Right forelimb (tissue), 1 donor: ENCODE measurements at regions not wholly inside any gene's neighbourhood (a gene's known extent, or its start where the extent isn't known, plus 50 kb on each side); places are given as distances from the start of the nearest gene placed in this dataset.

Experiments
- DNase-seq: peaks from one replicate; pipeline ENCODE4 v3.0.0-alpha.2; 2018

DNA sequence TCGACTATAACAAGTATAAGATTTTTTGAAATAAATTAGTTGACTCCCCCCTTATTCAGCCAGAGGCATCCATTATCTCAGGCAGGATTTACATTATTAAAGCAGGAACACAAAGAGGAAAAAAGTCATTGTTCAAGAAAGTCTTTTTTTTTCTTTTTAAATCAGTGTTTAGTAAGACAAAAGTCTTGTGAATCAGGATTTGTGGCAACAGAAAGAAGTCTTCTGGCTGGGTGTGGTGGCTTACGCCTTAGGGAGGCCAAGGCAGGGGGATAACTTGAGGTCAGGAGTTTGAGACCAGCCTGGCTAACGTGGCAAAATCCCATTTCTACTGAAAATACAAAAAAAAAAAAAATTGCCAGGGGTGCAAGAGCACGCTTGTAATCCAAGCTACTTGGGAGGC lies 505.5 kb downstream of the LMO4 start:
- no peak for DNase-seq

- no peak for DNase-seq
These were observed 506.3 kb downstream of the LMO4 start for GRCh38 chr1:87834941-87835340.

GRCh38 chr1:87840767-87841166 lies 512.1 kb downstream of the LMO4 start:
- no peak for DNase-seq

DNA sequence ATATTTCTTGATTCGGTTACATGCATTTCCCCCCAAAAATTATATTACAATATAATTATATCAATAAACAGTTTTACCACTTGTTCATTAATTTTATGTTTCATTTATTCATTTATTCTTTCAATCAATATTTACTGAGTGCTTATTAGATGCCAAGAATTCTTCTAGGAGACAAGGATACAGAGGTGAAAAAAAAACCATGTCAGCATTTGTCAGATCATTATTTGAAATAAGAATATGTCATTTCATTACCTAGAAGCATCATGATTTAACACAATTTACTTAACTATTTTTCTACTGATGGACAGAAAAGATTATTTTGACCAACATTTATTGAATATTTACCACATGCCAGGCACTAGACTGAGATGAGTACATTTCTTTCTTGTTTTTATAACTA lies 512.7 kb downstream of the LMO4 start:
- no peak for DNase-seq

- no peak for DNase-seq
These were observed 513.5 kb downstream of the LMO4 start for GRCh38 chr1:87842156-87842555.

- DNase-seq: no peak
These were observed 515.6 kb downstream of the LMO4 start for GRCh38 chr1:87844251-87844650.

DNA sequence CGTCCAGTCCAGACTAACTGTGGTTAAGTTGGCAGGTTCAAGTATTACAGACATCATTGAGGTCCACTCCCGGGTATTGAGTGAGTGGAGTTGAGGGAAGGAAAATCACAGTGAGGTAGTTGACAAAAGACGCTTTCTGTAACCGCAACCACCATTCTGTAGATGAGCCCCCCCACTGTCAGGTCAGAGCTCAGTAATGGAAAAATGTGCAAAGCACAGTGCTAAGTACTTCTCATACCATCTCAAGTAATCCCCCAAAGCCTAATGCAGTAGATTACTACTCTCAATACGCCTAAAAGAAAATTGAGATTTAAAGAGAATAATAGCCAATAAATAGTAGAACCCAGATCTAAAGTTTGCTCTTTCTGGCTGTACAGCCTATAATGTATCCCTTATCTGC lies 522.8 kb downstream of the LMO4 start:
- DNase-seq: no peak

DNA sequence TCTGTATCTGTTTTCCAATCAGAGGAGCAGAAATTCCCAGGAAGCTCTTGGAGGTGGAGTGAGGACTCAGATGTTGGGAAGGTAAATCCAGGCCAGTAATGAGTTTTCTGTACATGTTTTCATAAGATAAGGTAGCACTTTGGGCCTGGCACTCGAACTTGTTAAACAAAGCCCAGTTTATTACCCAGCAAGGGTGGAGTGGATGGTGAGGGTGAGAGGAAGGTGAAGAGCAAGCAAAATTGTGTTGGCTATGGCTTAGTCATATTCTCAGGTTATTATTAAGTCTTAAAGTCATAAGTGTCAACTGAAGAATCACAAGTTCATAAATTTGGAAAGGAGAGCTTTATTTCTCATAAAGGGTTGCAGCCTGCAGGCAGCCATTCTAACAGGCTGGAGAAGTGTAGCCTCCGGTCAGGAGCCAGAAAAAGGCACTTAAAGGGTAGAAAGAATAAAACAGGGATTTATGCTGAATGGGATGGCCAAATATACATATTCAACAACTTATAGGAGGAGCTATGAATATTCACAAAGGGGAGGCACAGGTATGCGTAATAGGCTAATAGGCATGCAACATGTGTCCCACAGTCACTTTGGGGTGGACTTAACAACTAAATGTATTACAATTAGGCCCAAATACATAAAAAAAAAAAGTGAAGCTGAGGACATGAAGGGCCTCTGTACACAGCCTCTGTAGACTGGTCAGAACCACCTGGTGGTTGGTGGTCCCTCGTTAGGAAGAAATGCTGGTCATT lies 523.9 kb downstream of the LMO4 start:
- DNase-seq: no peak

- DNase-seq: no peak
These were observed 525.1 kb downstream of the LMO4 start for GRCh38 chr1:87853576-87854351.

GRCh38 chr1:87863317-87863716 lies 534.6 kb downstream of the LMO4 start:
- no peak for DNase-seq

- DNase-seq: no peak
These were observed 536.0 kb downstream of the LMO4 start for GRCh38 chr1:87864676-87865075.

- no peak for DNase-seq
These were observed 537.7 kb downstream of the LMO4 start for GRCh38 chr1:87866416-87866815.

DNA sequence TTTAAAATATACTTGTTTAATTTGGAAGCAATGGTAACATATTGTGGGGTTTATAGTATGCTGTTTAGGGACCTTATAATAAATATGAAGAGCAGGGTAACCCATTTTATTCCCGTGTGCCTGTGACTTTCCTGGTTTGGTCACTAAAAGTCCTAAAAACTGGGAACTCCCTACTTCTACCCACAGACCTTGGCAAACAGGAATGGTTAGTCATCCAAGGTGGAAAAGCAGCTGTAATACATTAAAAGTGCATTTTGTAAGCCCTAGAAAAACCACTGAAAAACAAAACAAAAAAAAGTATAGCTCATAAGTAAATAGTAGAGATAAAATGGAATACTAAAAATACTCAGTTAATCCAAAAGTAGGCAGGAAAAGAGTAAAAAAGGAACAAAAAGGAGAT lies 538.9 kb downstream of the LMO4 start:
- DNase-seq: no peak

- no peak for DNase-seq
These were observed 540.9 kb downstream of the LMO4 start for GRCh38 chr1:87869567-87869966.

GRCh38 chr1:87872189-87872588 lies 543.5 kb downstream of the LMO4 start:
- DNase-seq: no peak

DNA sequence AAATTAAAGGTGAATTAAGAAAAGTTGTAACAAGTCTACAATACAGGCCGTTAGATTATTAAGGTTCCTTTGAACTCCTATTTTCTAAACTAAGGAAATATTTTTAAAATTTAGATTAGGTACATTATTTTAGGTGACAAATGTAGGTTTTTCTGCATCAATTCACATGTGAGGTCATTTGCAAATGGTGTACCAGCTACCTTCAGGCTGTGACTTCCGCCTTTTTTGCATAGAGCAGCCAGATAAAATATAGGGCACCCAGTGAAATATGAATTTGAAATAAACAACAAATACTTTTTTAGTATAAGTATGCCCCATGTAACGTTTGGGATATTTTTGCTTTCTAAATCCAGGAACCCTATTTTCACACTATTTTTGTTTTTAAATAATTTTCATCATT lies 544.0 kb downstream of the LMO4 start:
- DNase-seq: no peak

- no peak for DNase-seq
These were observed 550.2 kb downstream of the LMO4 start for GRCh38 chr1:87878873-87879272.

GRCh38 chr1:87880098-87880760 lies 551.5 kb downstream of the LMO4 start:
- DNase-seq: no peak

DNA sequence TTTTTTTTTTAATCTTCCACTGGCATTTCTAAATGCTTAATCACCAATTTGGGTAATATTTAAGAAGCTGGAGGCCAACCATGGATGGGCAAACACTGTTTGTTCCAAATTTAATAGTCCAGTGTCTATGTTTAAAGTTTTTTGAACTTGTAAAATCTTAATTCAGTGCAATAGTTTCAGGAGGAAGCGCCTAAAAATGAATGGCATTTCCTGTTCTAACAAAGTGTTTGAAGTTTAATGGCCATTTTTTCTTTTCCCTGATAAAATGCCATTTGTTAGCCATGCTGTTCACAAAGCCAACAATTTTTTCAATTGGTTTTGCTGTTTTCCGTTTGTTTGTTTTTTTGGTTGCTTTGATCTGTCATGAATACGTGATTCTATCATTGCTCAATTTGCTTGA lies 552.1 kb downstream of the LMO4 start:
- DNase-seq: no peak

DNA sequence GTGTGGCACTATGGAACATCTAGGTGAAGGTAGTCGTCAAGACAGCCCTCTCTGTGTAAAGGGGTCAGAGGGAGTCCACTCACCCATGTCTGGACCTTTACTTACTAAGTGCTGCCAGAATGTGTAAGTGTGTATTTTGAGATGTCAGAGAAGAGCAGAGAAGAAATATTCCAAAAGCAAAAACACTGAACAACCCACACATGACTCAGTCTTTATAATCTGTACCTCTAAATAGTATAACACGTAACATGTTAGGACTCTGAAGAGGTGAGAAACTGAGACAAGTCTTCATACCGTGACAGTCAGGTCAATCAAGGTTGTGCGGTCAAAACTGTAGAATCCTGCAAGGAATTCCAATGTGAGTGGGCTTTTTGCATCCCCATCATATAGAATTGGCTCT lies 555.2 kb downstream of the LMO4 start:
- DNase-seq: no peak

GRCh38 chr1:87884581-87884980 lies 555.9 kb downstream of the LMO4 start:
- DNase-seq: no peak

DNA sequence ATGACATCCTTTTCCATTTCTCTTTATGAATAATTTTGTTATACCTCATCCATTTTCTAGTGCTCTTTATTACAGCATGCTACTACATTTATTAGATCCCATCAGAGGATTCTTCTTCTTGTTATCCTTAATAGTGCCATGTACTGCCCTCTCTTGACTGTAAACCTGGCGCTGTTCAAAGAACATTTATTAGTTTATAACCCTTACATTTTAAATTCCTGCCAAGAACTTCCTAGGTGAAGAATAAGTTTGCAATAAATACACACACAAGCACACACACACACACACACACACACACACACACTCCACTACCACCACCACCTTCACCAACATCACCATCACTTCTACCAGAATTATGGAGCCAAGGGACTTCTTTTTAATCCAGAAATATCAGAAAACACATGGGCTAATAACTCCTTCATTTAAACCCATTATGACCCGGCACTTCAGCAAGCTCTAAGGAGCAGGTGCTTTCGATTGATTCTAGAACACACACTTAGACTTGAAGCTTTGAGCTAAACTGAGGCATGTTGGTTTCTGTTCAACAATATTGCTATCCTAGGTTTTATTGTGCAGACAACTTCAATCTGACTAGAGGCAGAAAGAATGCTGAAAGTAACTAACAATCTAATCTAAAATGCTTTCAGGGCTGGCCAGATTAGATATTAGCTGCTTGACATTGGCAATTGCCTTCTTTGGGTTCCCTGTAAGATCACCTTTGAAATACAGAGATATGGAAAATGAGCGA lies 556.8 kb downstream of the LMO4 start:
- no peak for DNase-seq

DNA sequence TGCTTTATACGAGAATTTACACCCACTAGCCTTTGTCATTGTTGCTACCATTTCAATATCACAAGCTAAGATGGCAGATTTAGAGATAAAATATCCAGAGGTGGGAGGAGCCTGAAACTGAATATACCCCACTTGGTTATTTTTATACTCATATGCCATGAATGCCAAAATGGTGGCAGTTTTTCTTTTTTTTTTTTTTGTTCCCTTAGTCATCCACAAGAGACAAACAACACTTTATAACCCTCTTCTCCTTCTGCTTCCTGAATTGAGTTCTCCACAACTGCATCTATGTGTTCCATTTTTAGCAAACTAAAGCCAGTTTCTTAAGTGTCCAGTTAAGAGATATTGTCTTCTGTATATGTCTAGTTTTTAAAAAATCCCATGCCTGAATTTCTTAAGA lies 558.4 kb downstream of the LMO4 start:
- DNase-seq: no peak
